GM18499 (cell line): ENCODE measurements at regions not wholly inside any gene's neighbourhood (a gene's known extent, or its start where the extent isn't known, plus 50 kb on each side); places are given as distances from the start of the nearest gene placed in this dataset.

Experiments
- ATAC-seq: cut with Tn5 transposase; IDR thresholded peaks from one replicate; pipeline ENCODE4 v1.9.1; 2021; ENCODE audit warnings: moderate number of reproducible peaks; ENCODE audit not compliant: insufficient read depth, unreplicated experiment

GRCh38 chr1:70866542-70867264 is 180.9 kb downstream of the PTGER3 start:
- no peak for ATAC-seq

DNA sequence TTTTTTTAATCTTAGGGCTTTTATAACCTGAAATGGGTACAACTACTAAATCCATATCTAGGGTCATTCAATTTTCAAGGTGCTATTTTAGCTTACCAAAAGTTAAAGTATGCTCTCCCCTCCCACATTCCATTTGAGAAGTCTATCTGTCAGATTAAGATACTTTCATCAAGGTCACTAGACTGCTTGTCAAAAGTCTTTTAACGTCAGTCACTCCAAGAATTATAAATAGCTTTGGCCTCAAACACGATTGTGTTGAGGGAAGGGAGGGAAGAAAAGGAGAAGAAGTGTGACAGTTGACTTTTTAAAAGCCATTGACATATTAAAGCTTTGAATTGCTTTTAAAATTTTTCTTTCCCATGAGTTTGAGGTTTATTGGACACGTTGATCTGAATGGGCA is 175.8 kb downstream of the PTGER3 start:
- ATAC-seq: no peak

GRCh38 chr1:70874063-70874462 is 173.6 kb downstream of the PTGER3 start:
- ATAC-seq: no peak

- ATAC-seq: no peak
Observed at GRCh38 chr1:70874818-70875217, 172.8 kb downstream of the PTGER3 start.

DNA sequence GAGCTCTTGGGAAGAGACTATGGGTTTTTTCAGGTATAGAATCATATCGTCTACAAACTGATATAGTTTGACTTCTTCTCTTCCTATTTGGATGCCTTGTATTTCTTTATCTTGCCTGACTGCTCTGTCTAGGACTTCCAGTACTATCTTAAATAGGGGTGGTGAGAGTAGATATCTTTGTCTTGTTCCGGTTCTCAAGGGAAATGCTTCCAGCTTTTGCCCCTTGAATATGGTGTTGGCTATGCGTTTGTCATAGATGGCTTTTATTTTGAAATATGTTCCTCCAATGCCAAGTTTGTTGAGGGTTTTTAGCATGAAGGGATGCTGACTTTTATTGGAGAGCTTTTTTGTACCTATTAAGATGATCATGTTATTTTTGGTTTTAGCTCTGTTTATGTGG is 170.3 kb downstream of the PTGER3 start:
- no peak for ATAC-seq

DNA sequence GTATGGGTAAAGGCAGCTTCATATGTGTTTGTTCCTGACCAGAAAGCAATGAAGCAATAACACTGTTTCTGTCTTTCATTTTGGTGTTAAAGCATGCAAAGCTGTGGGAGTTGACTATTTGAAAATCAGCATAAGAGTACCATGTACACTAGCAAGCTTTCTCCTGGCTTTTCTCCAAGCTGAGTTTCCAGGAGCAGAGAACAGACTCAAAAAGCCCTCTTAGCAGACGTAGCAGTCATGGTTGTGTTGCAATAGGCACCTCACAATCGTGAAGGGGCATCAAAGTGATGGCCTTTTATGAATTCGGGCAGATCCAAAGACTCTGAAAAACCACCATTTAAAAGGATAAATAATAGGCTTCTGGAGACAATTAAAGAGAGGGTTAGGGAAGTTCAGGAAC is 159.7 kb downstream of the PTGER3 start:
- no peak for ATAC-seq

GRCh38 chr1:70888722-70889121 is 158.9 kb downstream of the PTGER3 start:
- no peak for ATAC-seq

GRCh38 chr1:70890408-70890807 is 157.2 kb downstream of the PTGER3 start:
- no peak for ATAC-seq

- no peak for ATAC-seq
Observed at GRCh38 chr1:70891051-70891843, 156.4 kb downstream of the PTGER3 start.

GRCh38 chr1:70892140-70892539 is 155.5 kb downstream of the PTGER3 start:
- ATAC-seq: no peak

DNA sequence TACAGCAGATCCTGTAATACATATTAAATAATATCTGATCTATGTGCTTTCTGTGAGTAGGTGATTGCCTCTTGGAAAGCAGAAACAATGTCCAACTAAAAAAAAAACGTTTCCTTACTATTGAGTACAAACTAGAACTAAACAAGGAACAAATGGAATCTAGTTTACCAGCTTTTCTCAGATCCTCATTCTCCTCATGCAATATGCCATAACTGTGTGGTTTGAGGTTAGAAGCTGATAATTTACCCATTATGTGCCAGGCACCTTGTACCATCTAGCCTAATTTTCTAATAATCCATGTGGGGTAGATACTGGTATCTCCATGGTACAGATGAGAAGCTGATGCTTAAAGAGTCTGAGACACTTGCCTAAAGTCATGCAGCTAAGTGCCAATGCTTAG is 154.7 kb downstream of the PTGER3 start:
- ATAC-seq: no peak

DNA sequence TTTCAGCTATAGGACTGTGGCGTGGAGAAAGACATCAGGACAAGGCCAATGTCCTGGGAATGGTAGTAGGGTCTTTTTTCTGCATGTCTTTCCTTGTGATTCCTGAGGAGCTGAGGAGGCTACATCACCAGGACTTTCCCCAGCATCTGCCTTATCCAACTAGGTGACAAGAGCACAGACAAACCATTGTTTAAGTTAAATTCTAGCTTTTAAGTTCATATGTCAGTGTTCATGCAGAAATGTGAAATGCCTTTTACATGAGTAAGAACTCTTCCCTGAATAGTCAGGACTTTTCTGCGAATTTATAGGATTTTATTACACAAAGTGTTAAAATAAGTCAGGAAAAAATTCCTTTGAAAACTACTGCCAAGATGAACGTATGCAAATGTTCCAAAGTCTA is 154.2 kb downstream of the PTGER3 start:
- no peak for ATAC-seq

DNA sequence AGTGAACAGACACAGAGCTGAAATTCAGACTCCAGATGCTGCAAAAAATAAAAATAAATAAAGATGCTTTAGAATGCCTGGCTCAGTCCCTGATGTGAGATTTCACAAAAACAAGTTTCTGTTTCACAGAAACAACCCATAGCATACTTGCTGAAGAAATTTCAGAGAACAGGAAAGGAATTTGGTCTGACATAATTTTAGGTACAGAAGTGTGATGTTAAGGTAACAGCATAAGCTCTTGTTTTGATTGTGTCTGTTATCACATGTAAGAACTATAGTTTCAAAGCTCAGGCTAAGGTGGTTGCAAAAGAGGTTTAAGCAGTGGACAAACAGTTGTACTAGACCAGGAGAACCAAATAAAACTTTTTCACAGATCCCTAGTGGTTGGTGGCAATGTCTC is 152.1 kb downstream of the PTGER3 start:
- no peak for ATAC-seq

- no peak for ATAC-seq
Observed at GRCh38 chr1:70896224-70896623, 151.4 kb downstream of the PTGER3 start.

- ATAC-seq: no peak
Observed at GRCh38 chr1:70897273-70897672, 150.3 kb downstream of the PTGER3 start.

GRCh38 chr1:70899735-70900134 is 147.9 kb downstream of the PTGER3 start:
- ATAC-seq: no peak

GRCh38 chr1:70902211-70902610 is 145.4 kb downstream of the PTGER3 start:
- ATAC-seq: no peak

- ATAC-seq: no peak
Observed at GRCh38 chr1:70906800-70907199, 140.8 kb downstream of the PTGER3 start.

- no peak for ATAC-seq
Observed at GRCh38 chr1:70907563-70908310, 139.9 kb downstream of the PTGER3 start.

GRCh38 chr1:70909262-70909822 is 138.3 kb downstream of the PTGER3 start:
- no peak for ATAC-seq

- ATAC-seq: peak; percentile 88
Observed at GRCh38 chr1:70910013-70910412, 137.6 kb downstream of the PTGER3 start.
